ENCODE measurements at regions not wholly inside any gene's neighbourhood (a gene's known extent, or its start where the extent isn't known, plus 50 kb on each side); places are given as distances from the start of the nearest gene placed in this dataset.

DNA sequence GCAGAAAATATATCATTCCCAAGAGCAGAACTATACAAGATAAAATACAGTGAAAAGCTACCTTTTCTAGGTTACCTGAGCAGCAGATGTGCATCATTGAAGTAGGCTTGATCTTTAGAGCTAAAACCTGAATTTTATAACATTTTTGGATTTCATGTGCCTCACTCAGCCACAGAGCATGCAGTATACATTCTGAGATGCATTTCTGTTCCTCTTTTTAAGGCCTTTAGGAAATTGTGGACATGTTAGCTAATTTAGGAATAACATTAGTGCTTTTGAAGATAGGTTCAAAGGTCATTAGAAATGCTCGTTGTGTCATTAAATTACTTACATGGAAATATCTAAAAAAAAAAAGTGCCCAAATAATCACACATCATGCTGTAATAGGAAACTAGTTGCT lies 230.6 kb upstream of the PDGFD start:
- Histone ChIP-seq H3K36me3 (no peaks in the 10 kb centered on the region), H3K4me3 (no peak overlapping the region), H3K27ac (no peak overlapping the region), H3K4me1 (no peaks in the 10 kb centered on the region), H3K27me3 (no peaks in the 10 kb centered on the region), H3K9me3 (no peaks in the 10 kb centered on the region)
- intact Hi-C loops (cut with DNase I) = no loop called here
- TF ChIP-seq, protein P1, sequence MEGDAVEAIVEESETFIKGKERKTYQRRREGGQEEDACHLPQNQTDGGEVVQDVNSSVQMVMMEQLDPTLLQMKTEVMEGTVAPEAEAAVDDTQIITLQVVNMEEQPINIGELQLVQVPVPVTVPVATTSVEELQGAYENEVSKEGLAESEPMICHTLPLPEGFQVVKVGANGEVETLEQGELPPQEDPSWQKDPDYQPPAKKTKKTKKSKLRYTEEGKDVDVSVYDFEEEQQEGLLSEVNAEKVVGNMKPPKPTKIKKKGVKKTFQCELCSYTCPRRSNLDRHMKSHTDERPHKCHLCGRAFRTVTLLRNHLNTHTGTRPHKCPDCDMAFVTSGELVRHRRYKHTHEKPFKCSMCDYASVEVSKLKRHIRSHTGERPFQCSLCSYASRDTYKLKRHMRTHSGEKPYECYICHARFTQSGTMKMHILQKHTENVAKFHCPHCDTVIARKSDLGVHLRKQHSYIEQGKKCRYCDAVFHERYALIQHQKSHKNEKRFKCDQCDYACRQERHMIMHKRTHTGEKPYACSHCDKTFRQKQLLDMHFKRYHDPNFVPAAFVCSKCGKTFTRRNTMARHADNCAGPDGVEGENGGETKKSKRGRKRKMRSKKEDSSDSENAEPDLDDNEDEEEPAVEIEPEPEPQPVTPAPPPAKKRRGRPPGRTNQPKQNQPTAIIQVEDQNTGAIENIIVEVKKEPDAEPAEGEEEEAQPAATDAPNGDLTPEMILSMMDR (IDR thresholded peaks at IDR 0.05) = no peak
- TF ChIP-seq POLR2A (IDR thresholded peaks at IDR 0.05) = no peak
- DNase-seq = no peak
- 52 to 55% methylated on average over 1 of the region's 1 CpG for WGBS, 2 donors

DNA sequence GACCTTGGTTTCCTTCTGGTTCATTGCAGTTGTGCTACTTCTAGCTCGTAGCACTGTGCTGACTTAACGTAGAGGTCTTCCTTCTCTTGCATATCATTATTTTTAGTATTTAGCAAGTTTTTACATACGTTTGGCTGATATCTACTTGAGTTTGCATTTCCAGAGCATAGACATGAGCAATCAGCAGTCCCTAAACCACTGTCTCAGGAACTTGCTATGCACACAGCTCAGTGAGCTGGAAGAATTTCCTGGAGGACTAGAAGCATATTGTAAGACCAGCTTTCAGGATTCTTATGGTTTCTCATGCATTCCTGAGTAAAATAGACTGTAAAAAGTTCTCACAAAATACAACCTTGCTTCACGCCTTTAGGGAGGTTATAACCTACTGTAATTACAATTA lies 226.7 kb upstream of the PDGFD start:
- no peaks in the 10 kb centered on the region for H3K4me1 ChIP-seq
- WGBS, 2 donors = 73 to 75% methylated on average over 4 of the region's 4 CpGs
- no peaks in the 10 kb centered on the region for H3K9me3 ChIP-seq
- no peaks in the 10 kb centered on the region for H3K36me3 ChIP-seq
- H3K27me3 ChIP-seq = no peaks in the 10 kb centered on the region
- TF ChIP-seq POLR2A (IDR thresholded peaks at IDR 0.05) = no peak
- TF ChIP-seq, protein P1 (IDR thresholded peaks at IDR 0.05) = no peak
- no peak overlapping the region for H3K27ac ChIP-seq
- no peak for DNase-seq
- H3K4me3 ChIP-seq = no peak overlapping the region
- intact Hi-C loops (cut with DNase I) = no loop called here

DNA sequence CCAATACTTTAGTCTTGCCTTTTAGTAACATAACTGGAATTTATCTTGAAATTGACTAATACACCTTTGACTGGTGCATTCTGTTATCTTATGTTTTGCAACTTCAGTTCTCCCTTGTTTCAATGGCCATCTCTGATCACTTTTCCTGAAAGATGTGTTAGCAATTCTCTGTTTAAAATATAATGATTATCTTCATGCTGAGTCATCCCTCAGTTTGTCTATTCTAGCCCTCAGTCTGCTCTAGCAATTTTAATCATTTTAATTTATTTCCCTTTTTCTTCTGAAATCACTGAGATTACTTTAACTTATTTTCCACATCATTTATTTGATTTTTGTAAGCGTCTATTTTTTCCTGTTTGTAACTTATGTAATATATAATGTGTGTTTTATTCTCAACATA lies 221.9 kb upstream of the PDGFD start:
- no peak for DNase-seq
- Histone ChIP-seq H3K27me3 (no peaks in the 10 kb centered on the region), H3K4me1 (no peaks in the 10 kb centered on the region), H3K36me3 (no peaks in the 10 kb centered on the region), H3K9me3 (no peaks in the 10 kb centered on the region), H3K4me3 (no peak overlapping the region), H3K27ac (no peak overlapping the region)
- WGBS, 2 donors = 77 to 87% methylated on average over 1 of the region's 1 CpG
- intact Hi-C loops (cut with DNase I) = no loop called here
- TF ChIP-seq POLR2A (IDR thresholded peaks at IDR 0.05) = no peak
- TF ChIP-seq, protein P1 (IDR thresholded peaks at IDR 0.05) = no peak

DNA sequence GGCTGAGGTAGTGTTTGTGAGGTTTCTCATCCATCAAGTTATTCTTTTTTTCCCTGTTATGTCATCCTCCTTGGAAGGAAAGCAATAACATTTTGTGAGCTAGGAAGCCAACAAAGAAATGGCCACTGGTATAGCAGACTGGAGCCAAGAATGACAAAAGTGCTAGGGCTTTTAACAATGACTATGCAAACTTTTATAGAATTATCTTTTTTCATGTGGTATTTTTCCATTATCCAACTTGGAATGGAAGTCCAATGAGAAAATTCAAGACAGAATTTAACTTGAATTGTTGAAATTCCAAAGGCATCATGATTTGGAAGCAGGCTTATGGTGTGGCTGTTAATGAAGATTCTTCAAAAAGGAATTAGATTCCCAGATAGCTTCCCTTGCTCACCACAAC lies 216.4 kb upstream of the PDGFD start:
- DNase-seq = no peak
- H3K27ac ChIP-seq = no peak overlapping the region
- H3K36me3 ChIP-seq = no peaks in the 10 kb centered on the region
- H3K4me1 ChIP-seq = no peaks in the 10 kb centered on the region
- no peaks in the 10 kb centered on the region for H3K9me3 ChIP-seq
- no peak overlapping the region for H3K4me3 ChIP-seq
- intact Hi-C loops (cut with DNase I) = no loop called here
- no peaks in the 10 kb centered on the region for H3K27me3 ChIP-seq
- TF ChIP-seq, protein P1 (IDR thresholded peaks at IDR 0.05) = no peak
- TF ChIP-seq POLR2A (IDR thresholded peaks at IDR 0.05) = no peak

DNA sequence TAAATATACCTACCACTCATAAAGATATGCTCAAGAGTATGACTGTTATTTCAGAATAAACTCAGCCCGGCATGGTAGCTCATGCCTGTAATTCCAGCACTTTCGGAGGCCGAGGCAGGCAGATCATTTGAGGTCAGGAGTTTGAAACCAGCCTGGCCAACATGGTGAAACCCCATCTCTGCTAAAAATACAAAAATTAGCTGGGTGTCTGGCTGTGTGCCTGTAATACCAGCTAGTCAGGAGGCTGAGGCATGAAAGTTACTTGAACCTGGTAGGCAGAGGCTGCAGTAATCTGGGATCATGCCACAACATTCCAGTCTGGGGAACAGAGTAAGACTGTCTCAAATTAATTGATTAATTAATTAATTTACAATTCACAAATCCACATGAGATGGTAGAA lies 208.2 kb upstream of the PDGFD start:
- Histone ChIP-seq H3K36me3 (no peaks in the 10 kb centered on the region), H3K9me3 (no peaks in the 10 kb centered on the region), H3K27ac (no peak overlapping the region), H3K27me3 (no peaks in the 10 kb centered on the region), H3K4me1 (no peaks in the 10 kb centered on the region), H3K4me3 (no peak overlapping the region)
- DNase-seq = no peak
- TF ChIP-seq POLR2A (IDR thresholded peaks at IDR 0.05) = no peak
- TF ChIP-seq, protein P1 (IDR thresholded peaks at IDR 0.05) = no peak
- intact Hi-C loops (cut with DNase I) = no loop called here
- WGBS, 2 donors = 68 to 84% methylated on average over 3 of the region's 3 CpGs
